Uterus (tissue), 3 donors: ENCODE measurements at regions not wholly inside any gene's neighbourhood (a gene's known extent, or its start where the extent isn't known, plus 50 kb on each side); places are given as distances from the start of the nearest gene placed in this dataset.

Experiments
- DNase-seq, 2 donors: peaks; one replicate each; pipeline ENCODE4 v3.0.0-alpha.2; 2019 to 2020
- H3K27ac ChIP-seq, 2 donors: fragments of 200-600 bp; sonication (generic); 1 replicate in 1 of 2; 2 replicates in 1 of 2; pipeline ENCODE4 v1.5.1; 2016 to 2018
- H3K27me3 ChIP-seq, 2 donors: fragments of 200-600 bp; sonication (generic); one replicate each; pipeline ENCODE4 v1.5.1; 2018 to 2019; ENCODE audit warnings: control low read depth in 1 of 2
- H3K36me3 ChIP-seq, 2 donors: fragments of 200-600 bp; sonication (generic); one replicate each; pipeline ENCODE4 v1.5.1; 2019; ENCODE audit warnings: control low read depth in 1 of 2
- H3K4me1 ChIP-seq, 2 donors: fragments of 200-600 bp; sonication (generic); one replicate each; pipeline ENCODE4 v1.5.1; 2018 to 2019; ENCODE audit warnings: control low read depth in 1 of 2
- H3K4me3 ChIP-seq, 2 donors: fragments of 200-600 bp; sonication (generic); 1 replicate in 1 of 2; 2 replicates in 1 of 2; pipeline ENCODE4 v1.5.1; 2018 to 2019; ENCODE audit warnings: mild to moderate bottlenecking in 1 of 2
- H3K9me3 ChIP-seq, 2 donors: fragments of 200-600 bp; sonication (generic); one replicate each; pipeline ENCODE4 v1.5.1; 2019; ENCODE audit warnings: control low read depth in 1 of 2
- CTCF ChIP-seq, 4 experiments: fragments of 200-600 bp in 2 of 4; fragments of 450-650 bp in 2 of 4; sonication (generic) in 2 of 4; IDR thresholded peaks; one replicate each; pipeline ENCODE4 v1.5.1; 2016 to 2019; ENCODE audit warnings: antibody characterized with exemption in 4 of 4, mild to moderate bottlenecking in 2 of 4, moderate library complexity in 1 of 4
- POLR2A ChIP-seq, 2 donors: fragments of 450-650 bp; IDR thresholded peaks; one replicate each; pipeline ENCODE4 v1.6.1; 2016; ENCODE audit warnings: antibody characterized with exemption in 2 of 2, mild to moderate bottlenecking in 1 of 2, moderate library complexity in 1 of 2
- intact Hi-C: fragments of 100-400 bp; cut with DNase I; formaldehyde crosslinking; loops from one replicate; pipeline ENCODE4 v1.15.1; 2023; ENCODE audit warnings: low total_unique reads
- donor health status: DM: yes; HTN: yes; CAD: no.

- intact Hi-C loops = no loop called here
- DNase-seq = no peak
- Histone ChIP-seq H3K4me1 (no peaks in the 10 kb centered on the region), H3K9me3 (no peaks in the 10 kb centered on the region), H3K27me3 (no peaks in the 10 kb centered on the region), H3K4me3 (no peak overlapping the region), H3K36me3 (no peaks in the 10 kb centered on the region), H3K27ac (no peak overlapping the region)
- no peak for TF ChIP-seq CTCF (IDR thresholded peaks at IDR 0.05)
- no peak for TF ChIP-seq POLR2A (IDR thresholded peaks at IDR 0.05)
Measured at GRCh38 chr4:165588534-165589315, 209.9 kb downstream of the CPE start.

DNA sequence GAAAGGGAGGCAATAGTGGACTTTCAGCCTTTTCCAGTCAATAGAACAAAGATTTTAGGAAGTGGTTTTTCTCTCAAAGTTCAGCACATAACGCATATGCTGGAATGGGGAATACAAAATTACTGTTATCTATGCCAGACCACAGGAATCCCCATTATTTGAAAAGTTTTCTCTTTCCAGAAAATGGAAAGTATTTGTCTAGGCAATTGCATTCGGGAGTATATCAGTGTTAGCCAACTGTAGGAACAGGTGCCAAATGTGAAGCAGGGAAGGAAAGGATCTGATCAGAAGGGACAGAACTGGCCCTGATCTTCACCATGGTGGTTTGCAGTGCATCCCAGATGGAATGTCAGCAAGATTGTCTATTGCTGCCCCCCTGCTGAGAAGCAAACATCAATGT, 213.6 kb downstream of the CPE start:
- no peak overlapping the region for H3K27ac ChIP-seq
- H3K4me3 ChIP-seq = no peak overlapping the region
- no peak for DNase-seq
- no peaks in the 10 kb centered on the region for H3K27me3 ChIP-seq
- TF ChIP-seq POLR2A (IDR thresholded peaks at IDR 0.05) (no peak), CTCF (IDR thresholded peaks at IDR 0.05) (no peak)
- no peaks in the 10 kb centered on the region for H3K9me3 ChIP-seq
- no peaks in the 10 kb centered on the region for H3K4me1 ChIP-seq
- intact Hi-C loops = no loop called here
- H3K36me3 ChIP-seq = no peaks in the 10 kb centered on the region

DNA sequence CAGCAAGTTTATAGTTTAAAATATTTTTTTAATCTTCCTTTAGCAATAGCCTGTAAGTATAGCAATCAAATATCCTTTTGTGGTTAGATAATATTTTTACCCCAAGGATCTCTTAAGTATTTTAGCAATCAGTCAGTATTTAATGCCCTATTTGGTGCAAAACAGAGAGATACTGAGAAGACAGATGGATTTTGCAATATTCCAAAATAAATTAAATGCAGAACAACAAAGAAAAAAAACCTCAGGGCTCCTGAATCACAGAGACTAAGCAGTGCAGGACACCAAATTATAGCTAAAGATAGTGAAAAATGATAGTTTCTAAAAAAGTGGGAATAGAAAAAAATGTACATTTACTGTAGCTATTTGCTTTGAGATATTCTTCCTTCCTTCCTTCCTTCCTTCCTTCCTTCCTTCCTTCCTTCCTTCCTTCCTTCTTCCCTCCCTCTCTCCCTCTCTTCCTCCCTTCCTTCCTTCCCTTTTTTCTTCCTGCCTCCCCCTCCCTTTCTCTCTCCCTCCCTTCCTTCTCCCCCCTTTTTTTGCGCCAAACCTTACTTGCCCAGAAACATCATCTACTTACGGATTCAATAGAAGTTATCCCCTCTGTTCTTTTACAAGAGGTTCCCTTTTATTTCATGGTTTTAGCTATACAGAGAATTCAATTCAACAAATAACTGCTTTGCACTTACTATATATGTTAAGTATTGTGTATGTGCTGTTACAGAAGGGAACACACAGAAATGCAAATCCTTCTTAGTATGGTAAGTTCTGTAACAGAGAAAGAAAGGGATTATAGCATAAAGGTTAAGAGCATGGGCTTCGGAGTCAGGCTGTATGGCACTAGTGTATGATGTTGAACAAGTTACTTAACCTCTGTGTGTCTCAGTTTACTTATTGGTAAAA, 219.0 kb downstream of the CPE start:
- H3K27me3 ChIP-seq = no peaks in the 10 kb centered on the region
- no peaks in the 10 kb centered on the region for H3K9me3 ChIP-seq
- no peak for DNase-seq
- intact Hi-C loops = no loop called here
- no peak overlapping the region for H3K27ac ChIP-seq
- no peak for TF ChIP-seq CTCF (IDR thresholded peaks at IDR 0.05)
- TF ChIP-seq POLR2A (IDR thresholded peaks at IDR 0.05) = no peak
- H3K4me3 ChIP-seq = no peak overlapping the region
- H3K4me1 ChIP-seq = no peaks in the 10 kb centered on the region
- H3K36me3 ChIP-seq = no peaks in the 10 kb centered on the region

- H3K4me1 ChIP-seq = no peaks in the 10 kb centered on the region
- H3K9me3 ChIP-seq = no peaks in the 10 kb centered on the region
- no peak for DNase-seq
- no peak overlapping the region for H3K4me3 ChIP-seq
- no peak for TF ChIP-seq POLR2A (IDR thresholded peaks at IDR 0.05)
- TF ChIP-seq CTCF (IDR thresholded peaks at IDR 0.05) = no peak
- no peak overlapping the region for H3K27ac ChIP-seq
- H3K36me3 ChIP-seq = no peaks in the 10 kb centered on the region
- no peaks in the 10 kb centered on the region for H3K27me3 ChIP-seq
- intact Hi-C loops = no loop called here
Measured at GRCh38 chr4:165600959-165601683, 222.3 kb downstream of the CPE start.
